Panc1 (cell line): ENCODE measurements at regions not wholly inside any gene's neighbourhood (a gene's known extent, or its start where the extent isn't known, plus 50 kb on each side); places are given as distances from the start of the nearest gene placed in this dataset.
A peak's percentile ranks its signal among the peaks of the same experiment; 100 is the strongest.

Source experiments
- ATAC-seq: fragments of 200-7000 bp; cut with Tn5 transposase; 2 replicates; pipeline ENCODE4 v1.9.1; 2020; ENCODE audit warnings: mild to moderate bottlenecking, moderate library complexity
- BruUV-seq: library from RNA; stranded (reverse); fragments of 400-500 nt; replicated peaks from 2 replicates; lab custom pipeline; 2021; lab: Mats Ljungman, UMichigan
- CTCF ChIA-PET: fragments of 300-600 bp; sonication (Branson Sonifier 250); formaldehyde crosslinking; loops from one replicate; lab custom pipeline; 2022; ENCODE audit warnings: antibody characterized with exemption; lab: Charles Lee
- POLR2A ChIA-PET: fragments of 300-600 bp; sonication (Branson Sonifier 250); formaldehyde crosslinking; loops from one replicate; lab custom pipeline; 2022; ENCODE audit warnings: antibody characterized with exemption; lab: Charles Lee
- DNase-seq: peaks from one replicate; pipeline ENCODE4 v3.0.0-alpha.2; 2010; ENCODE audit warnings: low read depth, low spot score
- H3K27ac ChIP-seq: 2 replicates; pipeline ENCODE4 v1.5.1; 2011; ENCODE audit warnings: mild to moderate bottlenecking, low read length, inconsistent platforms
- H3K27me3 ChIP-seq: fragments of 200-500 bp; sonication (Bioruptor generic); 2 replicates; pipeline ENCODE4 v1.6.0; 2014; ENCODE audit warnings: low read length, inconsistent platforms; ENCODE audit not compliant: control insufficient read depth, insufficient read depth
- H3K36me3 ChIP-seq: fragments of 200-500 bp; sonication (Bioruptor generic); 2 replicates; pipeline ENCODE4 v1.5.1; 2014; ENCODE audit warnings: inconsistent platforms, mild to moderate bottlenecking, low read length, moderate library complexity; ENCODE audit not compliant: control insufficient read depth, insufficient read depth
- H3K4me1 ChIP-seq: 2 replicates; pipeline ENCODE4 v1.5.1; 2011; ENCODE audit warnings: inconsistent platforms, mild to moderate bottlenecking, low read length, moderate library complexity; ENCODE audit not compliant: control insufficient read depth, insufficient read depth
- H3K4me3 ChIP-seq, 2 experiments: 2 replicates each; pipeline ENCODE4 v1.5.1; 2011 to 2012; ENCODE audit warnings: low read depth in 2 of 2, low read length in 2 of 2, mild to moderate bottlenecking in 2 of 2, inconsistent platforms in 1 of 2, moderate library complexity in 1 of 2
- H3K9me3 ChIP-seq: fragments of 200-500 bp; sonication (Bioruptor generic); 2 replicates; pipeline ENCODE4 v1.5.1; 2014; ENCODE audit warnings: low read depth, mild to moderate bottlenecking, inconsistent platforms, low read length, moderate library complexity; ENCODE audit not compliant: control insufficient read depth, insufficient read depth
- POLR2AphosphoS5 ChIP-seq: IDR thresholded peaks from 2 replicates; pipeline ENCODE4 v1.6.1; 2012; ENCODE audit warnings: mild to moderate bottlenecking, low read depth, low read length, moderate library complexity
- SIN3A ChIP-seq: IDR thresholded peaks from 2 replicates; pipeline ENCODE4 v1.6.1; 2012; ENCODE audit warnings: low read depth, mild to moderate bottlenecking, low read length, moderate library complexity, borderline replicate concordance; ENCODE audit not compliant: insufficient read depth
- TCF7L2 ChIP-seq: IDR thresholded peaks from 2 replicates; pipeline ENCODE4 v1.6.1; 2011; ENCODE audit warnings: mild to moderate bottlenecking, low read depth, low read length, inconsistent platforms
- in situ Hi-C: cut with HindIII; loops from 2 replicates; pipeline ENCODE4 v1.10.0; 2016; ENCODE audit warnings: low sequenced_read_pairs, low pct_unique_long_range_greater_than_20kb
- intact Hi-C: fragments of 100-400 bp; cut with micrococcal nuclease; formaldehyde crosslinking; loops from one replicate; pipeline ENCODE4 v1.10.0; 2022; ENCODE audit not compliant: unreplicated experiment
- TF ChIP-seq, protein P1 (sequence below): fragments of 450-650 bp; IDR thresholded peaks from 2 replicates; pipeline ENCODE4 v1.5.1; 2017; ENCODE audit warnings: mild to moderate bottlenecking
- TF ChIP-seq, protein P2 (sequence below), 2 experiments: IDR thresholded peaks; 2 replicates each; pipeline ENCODE4 v1.6.1; 2011 to 2012; ENCODE audit warnings: low read depth in 2 of 2, control low read depth in 1 of 2, low read length in 1 of 2, mild to moderate bottlenecking in 1 of 2, moderate library complexity in 1 of 2; ENCODE audit not compliant: insufficient read depth in 1 of 2

DNA sequence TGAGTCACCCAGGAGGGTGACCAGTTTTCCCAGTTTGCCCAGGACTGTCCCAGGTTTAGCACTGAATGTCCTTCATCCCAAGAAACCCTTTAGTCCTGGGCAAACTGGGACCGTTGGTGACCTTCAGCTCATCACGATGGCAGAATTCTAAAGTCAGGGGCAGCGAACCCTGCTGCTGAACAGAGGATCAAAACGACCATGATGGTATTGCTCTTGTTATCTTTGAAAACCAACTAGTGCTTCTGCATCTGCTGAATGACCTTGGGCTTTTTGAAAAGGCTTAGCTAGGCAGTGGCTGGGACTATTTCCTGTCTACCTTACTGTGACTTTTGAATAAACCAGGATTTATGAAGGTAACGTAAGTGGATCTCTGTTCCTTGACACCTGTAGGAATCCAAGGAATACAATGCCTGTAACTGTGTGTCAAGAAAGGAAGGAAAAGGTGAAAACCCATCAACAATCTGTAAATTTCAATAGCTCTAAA lies 281.9 kb downstream of the SOX9 start:
- no peak for DNase-seq
- in situ Hi-C loops (loop anchor here (25.0 kb wide), 1 partner anchor 265 kb away; no protein-coding TSS in a partner anchor), intact Hi-C loops (no loop called here)
- no peak for ATAC-seq
- Histone ChIP-seq H3K4me3 (no peak overlapping the region), H3K9me3 (no peaks in the 10 kb centered on the region), H3K27me3 (no peaks in the 10 kb centered on the region), H3K27ac (peak overlapping the region; percentile 20), H3K4me1 (peaks cover 59% of the 10 kb centered on the region), H3K36me3 (peaks cover 7% of the 10 kb centered on the region; the same call in 1 of the 2 replicates)
- CTCF ChIA-PET, result no interaction called here
- POLR2A ChIA-PET, result interaction anchor here (0.6 kb wide), 1 partner anchor 136 kb away, joined by 4 read pairs; no protein-coding TSS in a partner anchor
- TF ChIP-seq, protein P1, sequence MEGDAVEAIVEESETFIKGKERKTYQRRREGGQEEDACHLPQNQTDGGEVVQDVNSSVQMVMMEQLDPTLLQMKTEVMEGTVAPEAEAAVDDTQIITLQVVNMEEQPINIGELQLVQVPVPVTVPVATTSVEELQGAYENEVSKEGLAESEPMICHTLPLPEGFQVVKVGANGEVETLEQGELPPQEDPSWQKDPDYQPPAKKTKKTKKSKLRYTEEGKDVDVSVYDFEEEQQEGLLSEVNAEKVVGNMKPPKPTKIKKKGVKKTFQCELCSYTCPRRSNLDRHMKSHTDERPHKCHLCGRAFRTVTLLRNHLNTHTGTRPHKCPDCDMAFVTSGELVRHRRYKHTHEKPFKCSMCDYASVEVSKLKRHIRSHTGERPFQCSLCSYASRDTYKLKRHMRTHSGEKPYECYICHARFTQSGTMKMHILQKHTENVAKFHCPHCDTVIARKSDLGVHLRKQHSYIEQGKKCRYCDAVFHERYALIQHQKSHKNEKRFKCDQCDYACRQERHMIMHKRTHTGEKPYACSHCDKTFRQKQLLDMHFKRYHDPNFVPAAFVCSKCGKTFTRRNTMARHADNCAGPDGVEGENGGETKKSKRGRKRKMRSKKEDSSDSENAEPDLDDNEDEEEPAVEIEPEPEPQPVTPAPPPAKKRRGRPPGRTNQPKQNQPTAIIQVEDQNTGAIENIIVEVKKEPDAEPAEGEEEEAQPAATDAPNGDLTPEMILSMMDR, result no peak
- TF ChIP-seq POLR2AphosphoS5, result no peak
- no peak for TF ChIP-seq SIN3A
- TF ChIP-seq TCF7L2, result no peak
- TF ChIP-seq, protein P2, sequence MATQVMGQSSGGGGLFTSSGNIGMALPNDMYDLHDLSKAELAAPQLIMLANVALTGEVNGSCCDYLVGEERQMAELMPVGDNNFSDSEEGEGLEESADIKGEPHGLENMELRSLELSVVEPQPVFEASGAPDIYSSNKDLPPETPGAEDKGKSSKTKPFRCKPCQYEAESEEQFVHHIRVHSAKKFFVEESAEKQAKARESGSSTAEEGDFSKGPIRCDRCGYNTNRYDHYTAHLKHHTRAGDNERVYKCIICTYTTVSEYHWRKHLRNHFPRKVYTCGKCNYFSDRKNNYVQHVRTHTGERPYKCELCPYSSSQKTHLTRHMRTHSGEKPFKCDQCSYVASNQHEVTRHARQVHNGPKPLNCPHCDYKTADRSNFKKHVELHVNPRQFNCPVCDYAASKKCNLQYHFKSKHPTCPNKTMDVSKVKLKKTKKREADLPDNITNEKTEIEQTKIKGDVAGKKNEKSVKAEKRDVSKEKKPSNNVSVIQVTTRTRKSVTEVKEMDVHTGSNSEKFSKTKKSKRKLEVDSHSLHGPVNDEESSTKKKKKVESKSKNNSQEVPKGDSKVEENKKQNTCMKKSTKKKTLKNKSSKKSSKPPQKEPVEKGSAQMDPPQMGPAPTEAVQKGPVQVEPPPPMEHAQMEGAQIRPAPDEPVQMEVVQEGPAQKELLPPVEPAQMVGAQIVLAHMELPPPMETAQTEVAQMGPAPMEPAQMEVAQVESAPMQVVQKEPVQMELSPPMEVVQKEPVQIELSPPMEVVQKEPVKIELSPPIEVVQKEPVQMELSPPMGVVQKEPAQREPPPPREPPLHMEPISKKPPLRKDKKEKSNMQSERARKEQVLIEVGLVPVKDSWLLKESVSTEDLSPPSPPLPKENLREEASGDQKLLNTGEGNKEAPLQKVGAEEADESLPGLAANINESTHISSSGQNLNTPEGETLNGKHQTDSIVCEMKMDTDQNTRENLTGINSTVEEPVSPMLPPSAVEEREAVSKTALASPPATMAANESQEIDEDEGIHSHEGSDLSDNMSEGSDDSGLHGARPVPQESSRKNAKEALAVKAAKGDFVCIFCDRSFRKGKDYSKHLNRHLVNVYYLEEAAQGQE (IDR thresholded peaks at IDR 0.05; ENCODE audit: insufficient read depth in 1 of 2, low read depth in 2 of 2, low read length in 1 of 2), result no peak
- no TSS peak for BruUV-seq

DNA sequence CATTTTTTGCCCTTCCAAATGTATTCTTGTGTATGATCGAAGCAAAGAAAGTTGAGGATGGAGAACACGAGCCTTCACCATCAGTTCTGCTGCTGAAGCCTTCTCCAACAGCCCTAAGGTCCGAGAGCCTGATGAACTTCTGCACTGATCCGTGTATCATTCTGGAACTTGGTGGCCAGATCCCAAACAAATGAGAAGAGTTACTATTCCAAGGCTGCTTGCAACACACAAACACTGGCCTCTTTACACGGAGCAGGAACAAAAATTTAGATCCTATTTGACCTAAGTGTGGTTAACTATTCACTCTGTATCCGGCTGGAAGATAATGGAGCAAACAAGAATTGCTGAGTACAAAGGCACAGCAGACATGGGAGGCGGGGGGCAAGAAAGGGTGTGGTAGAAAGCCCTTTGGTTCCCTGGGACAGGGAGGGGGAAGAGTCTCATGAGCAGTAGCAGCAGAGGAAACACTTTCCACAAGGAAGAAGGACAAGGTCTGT lies 282.9 kb downstream of the SOX9 start:
- Histone ChIP-seq H3K36me3 (peaks cover 7% of the 10 kb centered on the region; the same call in 1 of the 2 replicates), H3K9me3 (no peaks in the 10 kb centered on the region), H3K4me3 (no peak overlapping the region), H3K4me1 (peaks cover 62% of the 10 kb centered on the region), H3K27me3 (no peaks in the 10 kb centered on the region), H3K27ac (peak overlapping the region; percentile 20)
- no peak for DNase-seq
- POLR2A ChIA-PET, result no interaction called here
- ATAC-seq, result no peak
- BruUV-seq, result TSS peak; percentile 14
- TF ChIP-seq POLR2AphosphoS5 (no peak), SIN3A (no peak), TCF7L2 (no peak)
- TF ChIP-seq, protein P1, result no peak
- TF ChIP-seq, protein P2 (IDR thresholded peaks at IDR 0.05; ENCODE audit: insufficient read depth in 1 of 2, low read depth in 2 of 2, low read length in 1 of 2), result no peak
- CTCF ChIA-PET, result no interaction called here
- in situ Hi-C loops, result loop anchor here (25.0 kb wide), 1 partner anchor 266 kb away; no protein-coding TSS in a partner anchor
- intact Hi-C loops, result no loop called here
